ENCODE measurements at regions not wholly inside any gene's neighbourhood (a gene's known extent, or its start where the extent isn't known, plus 50 kb on each side); places are given as distances from the start of the nearest gene placed in this dataset.

GRCh38 chr2:57523304-57523703 is 523.3 kb upstream of the VRK2 start:
- in situ Hi-C loops (cut with HindIII; ENCODE audit: extremely low pct_ligation_motif_present, low pct_unique_long_range_greater_than_20kb) (no loop called here), intact Hi-C loops (cut with micrococcal nuclease; ENCODE audit: unreplicated experiment) (no loop called here)
- BruUV-seq (replicated peaks) = no TSS peak
- FAIRE-seq (no peak), ATAC-seq (no peak), DNase-seq (ENCODE audit: low spot score) (no peak)
- WGBS (ENCODE audit: low lambda C conversion rate) = 6% methylated on average over 1 of the region's 1 CpG
- ChIA-PET CTCF (ENCODE audit: low intra/inter-chr PET ratio, low total read pairs) (no interaction called here), POLR2A (no interaction called here)
- H3K9me3 ChIP-seq (ENCODE audit: low read length) = no peaks in the 10 kb centered on the region
- no peaks in the 10 kb centered on the region for H4K20me1 ChIP-seq (ENCODE audit: insufficient read depth, low read length)
- H3K4me3 ChIP-seq (replicated peaks in 1 of 3; ENCODE audit: insufficient read depth in 1 of 3, low read depth in 2 of 3, low read length in 3 of 3) = no peak overlapping the region
- no peak overlapping the region for H2AFZ ChIP-seq (ENCODE audit: low read length)
- no peak overlapping the region for H3K4me2 ChIP-seq (ENCODE audit: low read depth, low read length)
- TF ChIP-seq, protein P1, sequence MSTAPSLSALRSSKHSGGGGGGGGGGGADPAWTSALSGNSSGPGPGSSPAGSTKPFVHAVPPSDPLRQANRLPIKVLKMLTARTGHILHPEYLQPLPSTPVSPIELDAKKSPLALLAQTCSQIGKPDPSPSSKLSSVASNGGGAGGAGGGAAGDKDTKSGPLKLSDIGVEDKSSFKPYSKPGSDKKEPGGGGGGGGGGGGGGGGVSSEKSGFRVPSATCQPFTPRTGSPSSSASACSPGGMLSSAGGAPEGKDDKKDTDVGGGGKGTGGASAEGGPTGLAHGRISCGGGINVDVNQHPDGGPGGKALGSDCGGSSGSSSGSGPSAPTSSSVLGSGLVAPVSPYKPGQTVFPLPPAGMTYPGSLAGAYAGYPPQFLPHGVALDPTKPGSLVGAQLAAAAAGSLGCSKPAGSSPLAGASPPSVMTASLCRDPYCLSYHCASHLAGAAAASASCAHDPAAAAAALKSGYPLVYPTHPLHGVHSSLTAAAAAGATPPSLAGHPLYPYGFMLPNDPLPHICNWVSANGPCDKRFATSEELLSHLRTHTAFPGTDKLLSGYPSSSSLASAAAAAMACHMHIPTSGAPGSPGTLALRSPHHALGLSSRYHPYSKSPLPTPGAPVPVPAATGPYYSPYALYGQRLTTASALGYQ (CRISPR knock-in tag; IDR thresholded peaks at IDR 0.05) = no peak
- TF ChIP-seq SOX5 (CRISPR knock-in tag; IDR thresholded peaks at IDR 0.05; ENCODE audit: borderline replicate concordance) = no peak
- no peak for TF ChIP-seq RARA (CRISPR knock-in tag; IDR thresholded peaks at IDR 0.05)
- no peak for TF ChIP-seq BRD4 (CRISPR knock-in tag; IDR thresholded peaks at IDR 0.05)
- TF ChIP-seq HNF4G (IDR thresholded peaks at IDR 0.05; ENCODE audit: borderline replicate concordance, low read depth, low read length) = no peak
- no peak for TF ChIP-seq HNF4G (CRISPR knock-in tag; IDR thresholded peaks at IDR 0.05; ENCODE audit: borderline replicate concordance, low read depth)
- no peak for TF ChIP-seq MBNL3 (CRISPR knock-in tag; conservative IDR thresholded peaks at IDR 0.05)
- H3K27ac ChIP-seq (ENCODE audit: extremely low read length, insufficient read depth, low read length) = no peak overlapping the region
- no peaks in the 10 kb centered on the region for H3K36me3 ChIP-seq (replicated peaks in 1 of 2; ENCODE audit: control insufficient read depth in 1 of 2, insufficient read depth in 2 of 2, low read length in 2 of 2)
- H3K9ac ChIP-seq (ENCODE audit: insufficient read depth, low read depth, low read length) = no peak overlapping the region
- no peaks in the 10 kb centered on the region for H3K79me2 ChIP-seq (ENCODE audit: insufficient read depth, low read length)
- H3K4me1 ChIP-seq (ENCODE audit: insufficient read depth, low read length) = no peaks in the 10 kb centered on the region
- no peaks in the 10 kb centered on the region for H3K27me3 ChIP-seq (ENCODE audit: control insufficient read depth in 1 of 2, insufficient read depth in 2 of 2, low read length in 2 of 2)

GRCh38 chr2:57527685-57528084 is 518.9 kb upstream of the VRK2 start:
- WGBS (ENCODE audit: low lambda C conversion rate) = 0% methylated on average over 1 of the region's 1 CpG
- FAIRE-seq (no peak), DNase-seq (ENCODE audit: low spot score) (no peak), ATAC-seq (no peak)
- Histone ChIP-seq H4K20me1 (ENCODE audit: insufficient read depth, low read length) (no peaks in the 10 kb centered on the region), H3K4me3 (replicated peaks in 1 of 3; ENCODE audit: insufficient read depth in 1 of 3, low read depth in 2 of 3, low read length in 3 of 3) (no peak overlapping the region), H3K27me3 (ENCODE audit: control insufficient read depth in 1 of 2, insufficient read depth in 2 of 2, low read length in 2 of 2) (no peaks in the 10 kb centered on the region), H3K36me3 (replicated peaks in 1 of 2; ENCODE audit: control insufficient read depth in 1 of 2, insufficient read depth in 2 of 2, low read length in 2 of 2) (no peaks in the 10 kb centered on the region), H3K9ac (ENCODE audit: insufficient read depth, low read depth, low read length) (no peak overlapping the region), H2AFZ (ENCODE audit: low read length) (no peak overlapping the region), H3K27ac (ENCODE audit: extremely low read length, insufficient read depth, low read length) (no peak overlapping the region), H3K4me2 (ENCODE audit: low read depth, low read length) (no peak overlapping the region), H3K4me1 (ENCODE audit: insufficient read depth, low read length) (no peaks in the 10 kb centered on the region), H3K79me2 (ENCODE audit: insufficient read depth, low read length) (no peaks in the 10 kb centered on the region), H3K9me3 (ENCODE audit: low read length) (no peaks in the 10 kb centered on the region)
- in situ Hi-C loops (cut with HindIII; ENCODE audit: extremely low pct_ligation_motif_present, low pct_unique_long_range_greater_than_20kb) (no loop called here), intact Hi-C loops (cut with micrococcal nuclease; ENCODE audit: unreplicated experiment) (no loop called here)
- ChIA-PET CTCF (ENCODE audit: low intra/inter-chr PET ratio, low total read pairs) (no interaction called here), POLR2A (no interaction called here)
- BruUV-seq (replicated peaks) = no TSS peak
- TF ChIP-seq FOXA1 (IDR thresholded peaks at IDR 0.05) (no peak), FOXA1 (CRISPR knock-in tag; IDR thresholded peaks at IDR 0.05) (no peak), MAFK (conservative IDR thresholded peaks at IDR 0.05 in 1 of 2, IDR thresholded peaks at IDR 0.05 in 1 of 2; ENCODE audit: low read length in 2 of 2) (no peak), PRPF4 (IDR thresholded peaks at IDR 0.05; ENCODE audit: low read depth, low read length, poor library complexity, severe bottlenecking) (no peak), KLF6 (CRISPR knock-in tag; IDR thresholded peaks at IDR 0.05) (no peak), ESRRA (CRISPR knock-in tag; IDR thresholded peaks at IDR 0.05; ENCODE audit: low read depth) (no peak), ZBED4 (CRISPR knock-in tag; IDR thresholded peaks at IDR 0.05; ENCODE audit: borderline replicate concordance) (no peak), ZNF570 (CRISPR knock-in tag; IDR thresholded peaks at IDR 0.05; ENCODE audit: borderline replicate concordance) (no peak), ZKSCAN5 (CRISPR knock-in tag; IDR thresholded peaks at IDR 0.05) (no peak), ZNF850 (CRISPR knock-in tag; conservative IDR thresholded peaks at IDR 0.05) (no peak)
